Middle frontal gyrus (tissue), 1 donor: ENCODE measurements at regions not wholly inside any gene's neighbourhood (a gene's known extent, or its start where the extent isn't known, plus 50 kb on each side); places are given as distances from the start of the nearest gene placed in this dataset.
A peak's percentile ranks its signal among the peaks of the same experiment; 100 is the strongest.
"Not testable (repeated sequence)": the region's sequence is repeated elsewhere in the genome, so short reads cannot be mapped to it uniquely, and the experiment has no call there.

Source experiments
- DNase-seq: peaks from one replicate; pipeline ENCODE4 v3.0.0-alpha.2; 2015; ENCODE audit warnings: low spot score; ENCODE audit errors: extremely low spot score

DNA sequence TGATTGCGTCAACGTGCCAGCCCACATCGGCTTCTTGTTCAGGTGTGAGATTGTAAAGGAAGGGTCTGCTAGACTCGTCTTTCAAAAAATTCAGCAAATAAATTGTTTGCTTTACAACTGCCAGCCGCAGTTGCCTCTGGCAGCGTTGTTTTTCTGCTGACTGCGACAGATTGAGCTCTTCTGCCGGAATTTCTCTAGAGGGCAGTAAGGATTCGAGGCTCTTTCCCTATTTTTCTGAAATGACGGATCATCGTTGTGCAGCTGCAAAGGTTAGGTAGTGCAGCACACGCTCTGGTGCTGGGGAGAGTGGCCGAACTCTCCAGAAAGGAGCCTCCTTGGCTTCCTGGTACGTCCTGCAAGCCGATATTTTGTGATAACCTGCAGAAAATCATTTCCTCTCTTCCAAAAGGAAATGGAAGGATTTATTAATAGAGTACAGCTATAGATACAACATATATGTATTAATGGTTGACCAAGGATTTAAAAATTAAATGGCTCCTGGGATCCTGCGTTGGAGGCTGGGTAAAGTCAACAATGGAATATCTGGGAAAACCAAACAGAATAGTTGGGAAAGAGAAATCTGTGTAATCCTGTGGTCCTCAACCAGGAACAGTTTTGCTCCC lies 121.9 kb upstream of the ZFP64 start:
- DNase-seq = no peak

DNA sequence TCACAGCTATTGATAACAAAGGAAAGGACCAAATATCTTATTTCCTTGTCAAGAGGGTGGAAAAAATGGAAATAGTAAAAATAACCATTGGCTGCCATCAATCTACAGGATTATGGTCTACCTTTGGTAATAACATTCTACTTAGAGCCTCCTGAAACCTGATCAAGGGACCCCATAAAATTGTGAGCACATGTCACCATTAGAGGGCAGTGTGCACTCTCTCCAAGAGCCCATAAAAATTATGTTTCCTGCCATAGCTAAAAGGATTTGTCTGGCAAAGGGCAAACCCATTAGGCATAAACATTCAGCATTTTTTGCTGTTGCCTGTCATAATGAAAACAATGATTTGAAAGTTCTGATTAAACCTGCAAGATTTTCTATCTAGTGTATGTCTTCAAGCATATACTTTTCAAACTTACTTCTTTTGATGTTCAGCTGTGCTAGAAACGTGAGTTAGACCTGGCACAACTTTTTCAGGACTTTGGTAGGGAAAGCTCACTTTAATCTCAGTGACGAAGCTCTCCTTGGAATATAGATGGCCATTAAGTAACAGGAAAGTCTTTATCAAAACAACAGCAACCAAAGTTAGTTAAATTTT lies 120.7 kb upstream of the ZFP64 start:
- DNase-seq = peak; percentile 41

- no peak for DNase-seq
Observed at GRCh38 chr20:52311209-52311794, 119.7 kb upstream of the ZFP64 start.

GRCh38 chr20:52309181-52309580 lies 117.6 kb upstream of the ZFP64 start:
- DNase-seq = no peak

DNA sequence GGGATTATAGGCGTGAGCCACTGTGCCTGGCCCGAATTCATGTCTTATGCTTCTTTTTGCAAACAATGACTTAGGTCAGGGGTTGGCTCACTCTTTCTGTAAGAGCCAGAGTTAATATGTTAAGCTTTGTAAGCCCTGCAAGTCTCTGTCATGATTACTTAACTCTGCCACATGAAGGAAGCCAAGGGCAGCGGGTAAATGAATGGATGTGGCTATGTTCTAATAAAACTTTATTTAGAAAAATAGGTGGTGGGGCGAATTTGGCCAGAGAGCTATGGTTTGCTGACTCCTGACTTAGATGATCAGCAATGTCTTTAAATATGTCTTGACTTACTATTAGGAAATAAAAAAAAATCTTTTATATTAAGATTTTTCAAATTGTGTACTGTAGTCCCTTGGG lies 114.9 kb upstream of the ZFP64 start:
- DNase-seq = no peak

DNA sequence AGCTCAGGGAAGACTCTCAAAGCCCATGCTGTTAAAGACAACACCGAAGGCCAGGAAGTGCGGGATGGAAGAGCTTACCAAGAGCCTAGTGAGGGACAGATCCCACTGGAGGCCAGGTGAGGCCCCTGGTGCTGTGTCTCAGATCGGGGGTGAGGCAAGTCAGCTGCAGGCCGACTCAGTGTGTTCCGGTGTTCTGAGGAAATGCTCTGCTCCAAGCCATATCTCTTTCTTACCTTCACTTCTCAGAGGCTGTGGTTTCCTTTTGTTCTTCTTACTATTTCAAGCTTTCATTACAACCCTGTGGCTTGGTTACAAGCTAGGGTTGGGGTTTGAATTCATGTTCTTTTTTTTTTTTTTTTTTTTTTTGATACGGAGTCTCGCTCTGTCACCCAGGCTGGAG lies 114.3 kb upstream of the ZFP64 start:
- DNase-seq = no peak

DNA sequence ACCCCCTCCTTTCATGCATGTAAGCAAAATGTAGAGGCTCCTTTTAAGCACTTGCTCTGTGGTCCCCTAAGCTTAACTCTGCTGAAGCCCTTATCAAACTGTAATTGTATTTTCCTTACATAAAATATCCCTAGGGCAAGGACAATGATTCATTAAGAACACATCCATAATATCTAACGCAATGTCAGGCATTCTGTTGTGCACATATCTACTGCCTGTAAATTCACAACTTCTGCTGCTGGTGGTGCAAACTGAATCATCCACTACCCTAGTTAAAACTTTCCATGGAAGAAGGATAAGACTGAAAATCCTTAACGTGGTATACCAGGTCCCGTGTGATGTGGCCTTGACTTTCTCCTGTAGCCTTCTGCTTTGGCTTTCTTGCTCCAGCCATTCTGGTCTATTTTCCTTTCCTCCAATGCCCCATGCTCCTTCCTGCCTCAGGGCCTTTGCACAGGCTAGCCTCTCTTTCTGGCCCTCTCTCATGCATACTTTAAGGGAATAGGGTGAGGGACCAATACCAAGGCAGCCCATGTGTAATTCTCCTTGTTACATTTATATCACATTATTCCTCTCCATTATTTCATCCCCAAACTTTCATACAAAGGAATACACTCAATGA lies 113.6 kb upstream of the ZFP64 start:
- DNase-seq = no peak

GRCh38 chr20:52303281-52303950 lies 111.8 kb upstream of the ZFP64 start:
- no peak for DNase-seq

DNA sequence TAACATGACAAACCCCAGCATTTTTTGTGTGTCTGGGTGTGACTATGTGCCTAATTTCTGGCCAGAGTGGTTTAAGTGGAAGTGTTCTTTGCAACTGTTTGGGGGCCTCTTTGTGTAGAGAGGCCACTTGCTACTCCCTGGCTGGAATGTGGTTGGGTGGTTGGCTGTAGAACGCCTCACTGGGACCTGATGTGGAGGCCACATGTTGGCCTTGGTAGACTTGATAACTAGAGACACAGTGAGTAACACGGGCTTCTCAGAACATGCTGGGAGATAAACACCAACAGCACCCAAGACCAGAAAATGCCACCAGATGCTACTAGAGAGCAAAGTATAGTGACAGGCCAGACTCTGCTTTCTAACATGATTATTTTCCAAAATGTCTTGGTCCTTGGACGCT lies 111.2 kb upstream of the ZFP64 start:
- DNase-seq = no peak

DNA sequence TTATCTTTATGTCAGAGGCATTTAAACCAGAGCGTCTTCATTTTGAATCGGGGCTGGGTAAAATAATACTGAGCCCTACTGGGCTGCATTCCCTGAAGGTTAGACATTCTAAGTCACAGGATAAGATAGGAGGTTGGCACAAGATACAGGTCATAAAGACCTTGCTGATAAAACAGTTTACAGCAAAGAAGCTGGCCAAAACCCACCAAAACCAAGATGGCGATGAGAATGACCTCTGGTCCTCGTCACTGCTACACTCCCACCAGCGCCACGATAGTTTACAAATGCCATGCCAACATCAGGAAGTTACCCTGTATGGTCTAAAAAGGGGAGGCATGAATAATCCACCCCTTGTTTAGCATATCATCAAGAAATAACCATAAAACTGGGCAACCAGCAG lies 110.5 kb upstream of the ZFP64 start:
- not testable (repeated sequence) for DNase-seq

DNA sequence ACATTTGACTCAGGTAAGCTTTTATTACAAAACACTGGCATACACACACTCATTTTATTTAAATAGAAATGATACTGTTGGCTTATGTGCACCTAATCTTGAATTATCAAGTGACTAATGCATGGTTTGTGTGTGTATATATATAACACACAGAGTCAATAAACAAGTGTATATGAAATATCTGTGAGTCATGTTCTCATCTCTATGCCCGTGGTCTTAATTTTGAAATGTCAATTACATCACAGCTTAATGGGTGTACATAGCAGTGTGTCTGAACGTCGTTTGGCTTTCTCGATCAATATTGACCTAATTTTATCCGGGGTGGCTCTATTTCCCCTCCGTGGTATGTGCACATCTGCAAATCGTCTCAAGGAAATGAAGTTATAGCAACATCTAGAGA lies 104.0 kb upstream of the ZFP64 start:
- no peak for DNase-seq

DNA sequence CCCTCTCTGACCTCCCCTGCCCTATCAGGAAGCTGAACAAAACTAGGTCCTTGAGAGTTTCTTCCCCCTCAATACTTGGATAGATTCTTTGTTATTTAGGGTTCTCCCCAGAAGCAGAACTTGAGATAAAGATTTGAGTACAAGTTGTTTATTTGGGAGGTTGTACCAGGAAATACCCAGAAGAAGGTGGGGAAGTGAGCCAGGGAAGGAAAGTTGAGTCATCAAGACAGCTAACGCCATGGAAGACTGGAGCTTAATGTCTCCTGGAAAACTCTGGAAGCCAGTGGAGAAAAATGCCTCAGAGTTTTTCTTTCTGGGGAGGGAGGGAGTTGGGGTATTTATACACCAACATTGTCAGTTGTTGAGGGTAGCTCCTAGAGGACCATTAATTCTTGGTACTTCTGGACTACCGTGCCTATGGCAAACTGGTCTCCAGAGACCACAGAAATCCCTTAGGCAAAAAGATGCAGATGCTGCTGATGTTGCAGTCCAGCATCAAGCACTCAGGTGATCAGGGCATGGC lies 102.6 kb upstream of the ZFP64 start:
- no peak for DNase-seq

GRCh38 chr20:52291109-52291508 lies 99.5 kb upstream of the ZFP64 start:
- no peak for DNase-seq

- no peak for DNase-seq
Observed at GRCh38 chr20:52290569-52290968, 99.0 kb upstream of the ZFP64 start.

DNA sequence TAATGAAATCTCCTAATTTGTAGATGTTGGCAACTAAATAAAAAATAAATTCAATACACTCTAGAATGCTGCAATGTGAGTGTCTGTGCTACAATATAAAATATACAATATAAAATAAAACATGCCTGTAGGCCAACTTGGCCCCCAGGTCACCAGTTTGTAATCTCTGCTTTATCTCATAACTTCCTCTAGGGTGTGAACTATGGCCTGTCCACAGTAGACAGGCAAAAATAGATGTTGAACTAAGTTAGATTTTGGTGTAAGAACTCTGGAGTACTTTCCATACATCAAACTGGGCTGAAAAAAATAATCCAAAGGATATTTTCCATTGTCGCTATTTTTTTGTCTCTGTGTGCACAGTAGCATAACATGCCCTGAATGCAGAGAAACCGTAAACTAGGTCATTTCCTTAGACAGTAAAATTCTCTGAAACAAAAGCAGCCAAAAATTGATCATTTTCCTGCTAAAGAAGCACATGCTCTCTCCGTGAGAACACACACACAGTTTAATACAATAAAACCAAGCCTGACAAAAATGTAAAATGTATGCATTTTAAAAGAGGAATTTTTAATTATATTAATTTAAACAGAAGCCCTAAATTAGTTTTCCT lies 98.5 kb upstream of the ZFP64 start:
- no peak for DNase-seq

- DNase-seq = no peak
Observed at GRCh38 chr20:52280407-52280806, 88.8 kb upstream of the ZFP64 start.

- DNase-seq = no peak
Observed at GRCh38 chr20:52279706-52280105, 88.1 kb upstream of the ZFP64 start.

DNA sequence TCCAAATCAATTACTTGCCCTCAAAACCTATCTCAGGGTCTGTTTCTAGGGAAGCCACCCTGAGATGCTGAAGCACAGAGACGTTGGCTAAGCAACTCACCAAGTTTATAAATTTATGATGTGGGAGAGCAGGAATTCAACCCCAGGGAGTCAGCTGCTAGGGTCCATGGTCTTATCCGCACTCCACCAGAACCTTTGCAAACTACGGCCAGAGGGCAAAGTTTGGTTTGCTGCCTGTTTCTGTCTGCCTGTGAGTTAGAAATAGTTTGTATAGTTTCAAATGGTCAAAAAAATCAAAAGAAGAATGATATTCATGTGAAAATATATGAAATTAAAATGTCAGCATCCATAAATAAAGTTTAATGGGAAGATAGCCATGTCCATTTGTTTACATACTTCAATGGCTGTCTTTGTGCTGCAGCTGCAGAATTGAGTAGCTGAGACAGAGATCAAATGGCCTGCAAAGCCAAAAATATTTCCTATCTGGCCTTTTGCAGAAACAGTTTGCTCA lies 83.7 kb upstream of the ZFP64 start:
- DNase-seq = no peak

DNA sequence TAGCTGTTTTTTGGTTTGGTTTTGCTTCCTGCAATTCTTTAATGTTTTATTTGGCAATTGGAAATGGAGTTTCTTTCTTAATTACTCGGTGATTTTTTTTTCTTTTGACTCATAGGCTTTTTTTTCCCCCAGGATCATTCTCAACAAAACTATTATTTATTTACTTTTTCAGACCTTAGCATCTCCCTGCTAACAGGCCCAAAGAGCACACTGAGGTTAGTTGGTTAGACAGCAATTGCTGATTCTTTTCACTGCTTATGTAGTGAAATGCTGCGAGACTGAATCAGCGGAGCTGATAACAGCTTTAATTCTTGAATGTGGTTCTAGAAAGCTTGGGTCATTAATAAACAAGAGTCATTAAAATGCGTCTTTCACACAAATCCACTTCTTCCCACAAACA lies 79.1 kb upstream of the ZFP64 start:
- DNase-seq = no peak

DNA sequence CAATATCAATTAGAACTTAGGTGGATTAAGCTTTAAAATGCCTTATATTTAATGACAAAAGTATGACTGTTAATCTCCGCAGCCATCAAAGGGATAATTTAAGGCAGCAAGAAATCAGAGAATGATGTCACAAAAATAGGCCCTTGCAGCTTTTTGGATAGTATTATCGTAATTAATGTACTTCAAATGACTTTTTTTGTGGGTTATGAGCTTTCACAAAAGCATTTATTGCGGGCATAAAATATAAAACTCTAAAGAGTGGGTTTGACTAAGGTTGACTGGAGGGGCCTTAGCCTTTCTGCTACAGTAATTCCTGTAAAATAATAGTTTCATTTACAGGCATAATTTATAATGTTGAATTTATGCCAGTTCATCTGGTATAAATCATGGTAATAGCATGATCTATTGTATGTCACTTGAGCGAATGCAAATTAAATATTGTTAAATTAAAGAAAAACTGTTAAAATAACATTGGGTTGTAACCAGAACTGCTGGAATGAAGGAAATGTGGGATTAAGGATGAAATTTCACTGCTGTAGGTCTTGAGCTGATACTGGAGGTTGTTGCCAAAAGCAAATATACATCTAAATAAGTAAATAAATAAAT lies 78.5 kb upstream of the ZFP64 start:
- no peak for DNase-seq

DNA sequence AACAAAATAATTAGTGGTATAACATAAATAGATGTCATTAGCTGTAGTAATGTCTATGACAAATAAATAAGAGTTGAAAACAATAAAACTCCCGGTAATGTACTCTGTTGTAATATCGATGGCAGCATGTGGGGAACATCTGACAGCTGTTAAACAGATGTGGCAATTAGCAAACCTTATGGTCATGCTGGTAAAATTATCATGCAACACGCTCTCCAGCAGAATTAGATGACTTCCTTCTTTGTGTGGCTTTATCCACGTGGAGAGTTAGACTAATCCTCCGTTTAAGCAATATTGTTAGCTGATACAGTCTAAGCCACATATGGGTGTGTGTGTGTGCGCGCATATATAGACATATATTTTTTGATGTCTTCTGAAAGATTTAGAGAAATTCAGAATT lies 77.7 kb upstream of the ZFP64 start:
- DNase-seq = no peak
